Colonic mucosa (tissue), 4 donors: ENCODE measurements at regions not wholly inside any gene's neighbourhood (a gene's known extent, or its start where the extent isn't known, plus 50 kb on each side); places are given as distances from the start of the nearest gene placed in this dataset.

ENCODE experiments used
- DNase-seq: peaks from one replicate; pipeline ENCODE4 v3.0.0-alpha.2; 2020
- H3K27ac ChIP-seq: fragments of 200-600 bp; one replicate; pipeline ENCODE4 v1.8.0; 2021
- H3K27me3 ChIP-seq: fragments of 200-600 bp; one replicate; pipeline ENCODE4 v1.8.0; 2021
- H3K36me3 ChIP-seq: fragments of 200-600 bp; one replicate; pipeline ENCODE4 v1.8.0; 2021
- H3K4me1 ChIP-seq: fragments of 200-600 bp; one replicate; pipeline ENCODE4 v1.8.0; 2021; ENCODE audit warnings: mild to moderate bottlenecking
- H3K4me3 ChIP-seq: fragments of 200-600 bp; one replicate; pipeline ENCODE4 v1.8.0; 2021
- H3K9ac ChIP-seq, 2 donors: one replicate each; pipeline ENCODE4 v1.7.0; 2013; ENCODE audit warnings: control low read depth in 2 of 2, low read depth in 2 of 2, low read length in 2 of 2
- H3K9me3 ChIP-seq: fragments of 200-600 bp; one replicate; pipeline ENCODE4 v1.8.0; 2021
- intact Hi-C: fragments of 100-400 bp; cut with DNase I; formaldehyde crosslinking; loops from one replicate; pipeline ENCODE4 v1.14.1; 2022
- TF ChIP-seq, protein P1 (sequence below): fragments of 200-600 bp; IDR thresholded peaks from one replicate; pipeline ENCODE4 v1.8.0; 2022; ENCODE audit warnings: antibody characterized with exemption, mild to moderate bottlenecking
- donor health status: healthy.
- donor health status: DM: no; HTN: no; CAD: no.
- donor health status: DM: no; HTN: no; CAD: no.

DNA sequence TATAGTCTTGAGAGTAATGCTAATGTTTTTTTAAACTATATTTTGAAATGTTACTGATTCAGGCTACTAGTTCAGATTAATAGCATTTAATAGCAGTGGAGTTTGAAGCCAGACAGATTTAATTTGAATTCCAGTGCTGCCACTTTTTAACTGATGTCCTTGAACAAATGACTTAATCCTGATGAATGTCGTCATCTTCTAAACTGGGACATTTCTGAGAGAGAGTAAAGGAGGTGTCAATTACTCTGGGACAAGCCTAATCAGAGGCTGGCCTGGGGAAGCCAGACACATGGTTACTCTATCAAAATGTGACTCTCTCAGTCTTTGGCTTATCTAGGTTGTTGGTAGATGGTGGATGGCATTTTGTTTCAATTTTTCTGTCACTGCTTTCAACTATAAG is 246.7 kb downstream of the HS3ST3A1 start:
- intact Hi-C loops, result no loop called here
- no peaks in the 10 kb centered on the region for H3K36me3 ChIP-seq
- H3K27me3 ChIP-seq, result no peaks in the 10 kb centered on the region
- H3K27ac ChIP-seq, result no peak overlapping the region
- no peaks in the 10 kb centered on the region for H3K4me1 ChIP-seq
- TF ChIP-seq, protein P1, sequence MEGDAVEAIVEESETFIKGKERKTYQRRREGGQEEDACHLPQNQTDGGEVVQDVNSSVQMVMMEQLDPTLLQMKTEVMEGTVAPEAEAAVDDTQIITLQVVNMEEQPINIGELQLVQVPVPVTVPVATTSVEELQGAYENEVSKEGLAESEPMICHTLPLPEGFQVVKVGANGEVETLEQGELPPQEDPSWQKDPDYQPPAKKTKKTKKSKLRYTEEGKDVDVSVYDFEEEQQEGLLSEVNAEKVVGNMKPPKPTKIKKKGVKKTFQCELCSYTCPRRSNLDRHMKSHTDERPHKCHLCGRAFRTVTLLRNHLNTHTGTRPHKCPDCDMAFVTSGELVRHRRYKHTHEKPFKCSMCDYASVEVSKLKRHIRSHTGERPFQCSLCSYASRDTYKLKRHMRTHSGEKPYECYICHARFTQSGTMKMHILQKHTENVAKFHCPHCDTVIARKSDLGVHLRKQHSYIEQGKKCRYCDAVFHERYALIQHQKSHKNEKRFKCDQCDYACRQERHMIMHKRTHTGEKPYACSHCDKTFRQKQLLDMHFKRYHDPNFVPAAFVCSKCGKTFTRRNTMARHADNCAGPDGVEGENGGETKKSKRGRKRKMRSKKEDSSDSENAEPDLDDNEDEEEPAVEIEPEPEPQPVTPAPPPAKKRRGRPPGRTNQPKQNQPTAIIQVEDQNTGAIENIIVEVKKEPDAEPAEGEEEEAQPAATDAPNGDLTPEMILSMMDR, result no peak
- no peak overlapping the region for H3K9ac ChIP-seq
- DNase-seq, result no peak
- no peak overlapping the region for H3K4me3 ChIP-seq
- H3K9me3 ChIP-seq, result no peaks in the 10 kb centered on the region

DNA sequence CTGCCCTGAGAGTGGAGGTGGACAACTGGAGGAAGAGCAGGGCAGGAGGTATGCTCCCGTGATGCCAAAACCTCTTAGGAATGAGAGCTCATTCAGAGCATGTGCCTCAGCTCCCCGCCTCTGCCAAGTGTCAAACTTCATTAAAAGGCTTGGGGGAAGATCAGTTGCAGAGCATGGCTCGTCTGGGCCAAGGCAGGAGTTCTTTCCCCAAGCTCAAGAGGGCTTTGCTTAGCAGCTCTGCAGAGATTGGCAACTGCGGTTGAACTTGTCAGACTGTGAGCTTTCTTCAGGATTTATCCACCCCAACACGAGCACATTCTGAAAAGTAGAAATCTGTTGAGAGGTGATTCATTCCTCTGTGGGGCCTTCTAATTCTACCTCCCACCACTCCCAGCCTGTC is 248.1 kb downstream of the HS3ST3A1 start:
- Histone ChIP-seq H3K27me3 (no peaks in the 10 kb centered on the region), H3K4me3 (no peak overlapping the region), H3K9ac (no peak overlapping the region), H3K4me1 (no peaks in the 10 kb centered on the region), H3K36me3 (no peaks in the 10 kb centered on the region), H3K27ac (no peak overlapping the region), H3K9me3 (no peaks in the 10 kb centered on the region)
- TF ChIP-seq, protein P1, result no peak
- no peak for DNase-seq
- intact Hi-C loops, result no loop called here

DNA sequence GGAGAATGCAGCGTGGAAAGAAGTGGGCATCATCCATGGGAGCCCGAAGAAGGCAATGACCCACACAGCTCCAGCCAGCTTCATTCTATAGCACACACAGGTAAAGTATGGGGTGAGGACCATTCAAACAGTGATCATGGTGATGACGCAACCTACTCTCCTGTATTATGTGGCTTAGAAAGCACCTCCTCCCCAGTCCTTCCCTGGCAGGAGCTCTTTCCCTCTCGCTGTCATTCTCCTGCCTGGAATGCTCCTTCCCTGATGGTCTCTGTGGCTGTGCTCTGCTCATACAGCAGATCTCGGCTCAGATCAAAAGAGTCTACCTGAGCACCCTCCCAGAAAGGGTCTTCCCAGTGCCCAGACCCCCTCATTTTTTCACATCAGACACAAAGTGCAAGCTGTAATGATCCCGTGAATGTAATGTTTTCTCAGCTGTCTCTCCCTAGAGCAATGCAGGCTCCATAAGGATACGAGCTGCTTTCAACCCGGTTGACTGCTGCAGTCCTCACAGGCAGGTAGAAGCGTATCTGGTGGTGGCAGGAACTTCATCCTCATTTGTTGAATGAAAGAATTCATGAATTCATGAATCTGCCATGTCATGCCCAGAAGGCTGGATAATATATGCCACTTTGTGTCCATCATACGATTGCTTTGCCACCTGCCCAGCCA is 248.8 kb downstream of the HS3ST3A1 start:
- no peak overlapping the region for H3K4me3 ChIP-seq
- no peak for DNase-seq
- H3K9me3 ChIP-seq, result no peaks in the 10 kb centered on the region
- no peaks in the 10 kb centered on the region for H3K36me3 ChIP-seq
- H3K27ac ChIP-seq, result no peak overlapping the region
- TF ChIP-seq, protein P1, result no peak
- H3K27me3 ChIP-seq, result no peaks in the 10 kb centered on the region
- H3K9ac ChIP-seq, result no peak overlapping the region
- H3K4me1 ChIP-seq, result no peaks in the 10 kb centered on the region
- intact Hi-C loops, result no loop called here

DNA sequence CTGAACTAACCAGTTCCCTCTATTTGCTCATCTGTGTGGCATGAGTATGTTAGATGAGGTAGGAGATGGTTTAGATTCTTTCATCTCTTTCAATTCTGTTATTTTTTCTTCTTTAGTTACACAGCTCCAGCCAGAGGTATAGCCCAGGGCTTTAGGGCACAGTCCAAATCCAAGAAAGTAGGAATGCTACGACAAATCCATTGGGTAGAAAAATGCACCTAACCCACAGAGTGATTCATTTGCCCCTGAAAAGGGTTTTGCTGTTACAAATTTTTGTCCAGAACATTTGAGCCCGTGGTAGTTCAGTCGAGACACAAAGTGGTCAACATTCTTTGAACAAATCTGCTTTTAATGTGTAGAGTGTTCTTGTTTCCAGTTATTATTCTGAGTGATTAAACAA is 250.7 kb downstream of the HS3ST3A1 start:
- TF ChIP-seq, protein P1, result no peak
- no peaks in the 10 kb centered on the region for H3K36me3 ChIP-seq
- intact Hi-C loops, result no loop called here
- H3K4me1 ChIP-seq, result no peaks in the 10 kb centered on the region
- H3K9me3 ChIP-seq, result no peaks in the 10 kb centered on the region
- H3K4me3 ChIP-seq, result no peak overlapping the region
- H3K27me3 ChIP-seq, result no peaks in the 10 kb centered on the region
- no peak overlapping the region for H3K9ac ChIP-seq
- no peak overlapping the region for H3K27ac ChIP-seq
- DNase-seq, result no peak

DNA sequence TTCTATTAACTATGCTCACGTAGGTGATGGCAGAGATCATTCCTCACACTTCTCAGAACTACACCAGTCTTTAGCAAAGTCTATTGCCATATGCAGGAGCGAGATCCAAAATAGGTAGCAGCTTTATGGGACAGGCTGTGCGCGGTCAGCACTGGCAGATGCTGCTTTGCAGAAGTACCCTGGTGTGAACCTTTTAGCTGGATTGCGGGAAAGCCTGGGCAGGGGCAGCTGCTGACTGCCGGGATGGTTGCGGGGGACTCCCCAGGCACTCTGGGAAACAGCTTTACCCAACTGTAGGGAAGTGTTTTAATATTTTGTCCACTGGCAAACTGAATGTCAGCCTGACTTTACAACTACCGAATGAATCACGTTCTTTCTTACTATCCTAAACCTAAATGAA is 251.3 kb downstream of the HS3ST3A1 start:
- no peaks in the 10 kb centered on the region for H3K4me1 ChIP-seq
- H3K4me3 ChIP-seq, result no peak overlapping the region
- no peaks in the 10 kb centered on the region for H3K36me3 ChIP-seq
- H3K27me3 ChIP-seq, result no peaks in the 10 kb centered on the region
- no peak overlapping the region for H3K9ac ChIP-seq
- no peak for DNase-seq
- H3K9me3 ChIP-seq, result no peaks in the 10 kb centered on the region
- H3K27ac ChIP-seq, result no peak overlapping the region
- intact Hi-C loops, result no loop called here
- TF ChIP-seq, protein P1, result no peak
